Esophagus muscularis mucosa (tissue), 4 donors: ENCODE measurements at regions not wholly inside any gene's neighbourhood (a gene's known extent, or its start where the extent isn't known, plus 50 kb on each side); places are given as distances from the start of the nearest gene placed in this dataset.

ENCODE experiments used
- DNase-seq: peaks from one replicate; pipeline ENCODE4 v3.0.0-alpha.2; 2017; ENCODE audit errors: extremely low spot score
- H3K27ac ChIP-seq, 4 donors: fragments of 200-600 bp; sonication (generic); replicated peaks in 1 of 4; 1 replicate in 3 of 4; 2 replicates in 1 of 4; pipeline ENCODE4 v1.5.1; 2016 to 2019; ENCODE audit warnings: mild to moderate bottlenecking in 1 of 4
- H3K27me3 ChIP-seq, 4 donors: fragments of 200-600 bp; sonication (generic); one replicate each; pipeline versions ENCODE4 v1.5.1 to v1.6.0; 2016 to 2019
- H3K36me3 ChIP-seq, 4 donors: fragments of 200-600 bp; sonication (generic); one replicate each; pipeline ENCODE4 v1.5.1; 2016 to 2019
- H3K4me1 ChIP-seq, 4 donors: fragments of 200-600 bp; sonication (generic); one replicate each; pipeline ENCODE4 v1.5.1; 2016 to 2019
- H3K4me3 ChIP-seq, 4 donors: fragments of 200-600 bp; sonication (generic); 1 replicate in 2 of 4; 2 replicates in 2 of 4; pipeline ENCODE4 v1.5.1; 2016 to 2019; ENCODE audit warnings: mild to moderate bottlenecking in 4 of 4, moderate library complexity in 1 of 4
- H3K9me3 ChIP-seq, 4 donors: fragments of 200-600 bp; sonication (generic); 1 replicate in 3 of 4; 2 replicates in 1 of 4; pipeline ENCODE4 v1.5.1; 2016 to 2019
- CTCF ChIP-seq, 3 experiments: fragments of 200-600 bp in 2 of 3; fragments of 450-650 bp in 1 of 3; sonication (generic) in 2 of 3; IDR thresholded peaks; one replicate each; pipeline ENCODE4 v1.5.1; 2017 to 2019; ENCODE audit warnings: antibody characterized with exemption in 3 of 3, mild to moderate bottlenecking in 2 of 3, moderate library complexity in 1 of 3
- EP300 ChIP-seq: sonication (generic); formaldehyde crosslinking; IDR thresholded peaks from one replicate; pipeline ENCODE4 v1.6.1; 2017; ENCODE audit warnings: antibody characterized with exemption
- POLR2A ChIP-seq: fragments of 450-650 bp; IDR thresholded peaks from one replicate; pipeline ENCODE4 v1.6.1; 2017; ENCODE audit warnings: antibody characterized with exemption, moderate library complexity, mild to moderate bottlenecking, low read depth
- POLR2AphosphoS5 ChIP-seq, 2 donors: sonication (generic); formaldehyde crosslinking; IDR thresholded peaks; one replicate each; pipeline ENCODE4 v1.6.1; 2017; ENCODE audit warnings: antibody characterized with exemption in 2 of 2
- WGBS: methylation state at CpG from one replicate; pipeline ENCODE4 v1.1.5; 2018; 5-methylcytosine and 5-hydroxymethylcytosine counted together
- intact Hi-C: fragments of 100-400 bp; cut with DNase I; formaldehyde crosslinking; loops from one replicate; pipeline ENCODE4 v1.15.1; 2023

- H3K4me3 ChIP-seq, result no peak overlapping the region
- H3K4me1 ChIP-seq, result no peaks in the 10 kb centered on the region
- no peaks in the 10 kb centered on the region for H3K36me3 ChIP-seq
- intact Hi-C loops, result no loop called here
- peaks cover 0 to 6% (median 0%) of the 10 kb centered on the region in 4 donors for H3K9me3 ChIP-seq
- no peak overlapping the region for H3K27ac ChIP-seq
- no peak for DNase-seq
- no peak for TF ChIP-seq EP300
- no peak for TF ChIP-seq CTCF (IDR thresholded peaks at IDR 0.05)
- no peak for TF ChIP-seq POLR2AphosphoS5 (IDR thresholded peaks at IDR 0.05)
- no peak for TF ChIP-seq POLR2A
- H3K27me3 ChIP-seq, result no peaks in the 10 kb centered on the region
- 87% methylated on average over 7 of the region's 7 CpGs for WGBS
Measured at GRCh38 chr1:177817937-177818875, 151.7 kb downstream of the SEC16B start.

GRCh38 chr1:177812650-177813049 lies 157.2 kb downstream of the SEC16B start:
- intact Hi-C loops, result no loop called here
- no peak for TF ChIP-seq POLR2AphosphoS5 (IDR thresholded peaks at IDR 0.05)
- no peak for TF ChIP-seq POLR2A
- no peak for TF ChIP-seq CTCF (IDR thresholded peaks at IDR 0.05)
- no peak for TF ChIP-seq EP300
- no peaks in the 10 kb centered on the region for H3K36me3 ChIP-seq
- H3K27ac ChIP-seq, result no peak overlapping the region
- H3K9me3 ChIP-seq, result peaks cover 0 to 6% (median under 1%) of the 10 kb centered on the region in 4 donors
- no peak for DNase-seq
- H3K27me3 ChIP-seq, result no peaks in the 10 kb centered on the region
- WGBS, result 92% methylated on average over 13 of the region's 13 CpGs
- H3K4me3 ChIP-seq, result no peak overlapping the region
- H3K4me1 ChIP-seq, result no peaks in the 10 kb centered on the region

- H3K9me3 ChIP-seq, result peaks cover 0 to 6% (median 2%) of the 10 kb centered on the region in 4 donors
- H3K4me1 ChIP-seq, result no peaks in the 10 kb centered on the region
- no peak overlapping the region for H3K27ac ChIP-seq
- no peak for TF ChIP-seq EP300
- no peak for TF ChIP-seq CTCF (IDR thresholded peaks at IDR 0.05)
- DNase-seq, result no peak
- WGBS, result 82% methylated on average over 3 of the region's 3 CpGs
- no peak overlapping the region for H3K4me3 ChIP-seq
- intact Hi-C loops, result no loop called here
- no peaks in the 10 kb centered on the region for H3K27me3 ChIP-seq
- no peaks in the 10 kb centered on the region for H3K36me3 ChIP-seq
Measured at GRCh38 chr1:177812144-177812543, 157.7 kb downstream of the SEC16B start.

GRCh38 chr1:177811429-177811828 lies 158.4 kb downstream of the SEC16B start:
- peaks cover 0 to 5% (median 2%) of the 10 kb centered on the region in 4 donors for H3K9me3 ChIP-seq
- H3K4me3 ChIP-seq, result no peak overlapping the region
- DNase-seq, result no peak
- WGBS, result 60% methylated on average over 5 of the region's 5 CpGs
- intact Hi-C loops, result no loop called here
- no peak for TF ChIP-seq POLR2A
- no peak for TF ChIP-seq CTCF (IDR thresholded peaks at IDR 0.05)
- no peak overlapping the region for H3K27ac ChIP-seq
- no peaks in the 10 kb centered on the region for H3K36me3 ChIP-seq
- no peaks in the 10 kb centered on the region for H3K4me1 ChIP-seq
- H3K27me3 ChIP-seq, result no peaks in the 10 kb centered on the region

- no peak overlapping the region for H3K4me3 ChIP-seq
- intact Hi-C loops, result no loop called here
- H3K27ac ChIP-seq, result no peak overlapping the region
- WGBS, result 36% methylated on average over 5 of the region's 5 CpGs
- H3K27me3 ChIP-seq, result no peaks in the 10 kb centered on the region
- peaks cover 0 to 3% (median 0%) of the 10 kb centered on the region in 4 donors for H3K9me3 ChIP-seq
- no peaks in the 10 kb centered on the region for H3K36me3 ChIP-seq
- H3K4me1 ChIP-seq, result no peaks in the 10 kb centered on the region
- no peak for TF ChIP-seq EP300
- TF ChIP-seq POLR2AphosphoS5 (IDR thresholded peaks at IDR 0.05), result no peak
- TF ChIP-seq POLR2A, result no peak
- TF ChIP-seq CTCF (IDR thresholded peaks at IDR 0.05), result no peak
- no peak for DNase-seq
Measured at GRCh38 chr1:177809819-177810218, 160.0 kb downstream of the SEC16B start.
